Coronary artery (tissue), 2 donors: ENCODE measurements at regions not wholly inside any gene's neighbourhood (a gene's known extent, or its start where the extent isn't known, plus 50 kb on each side); places are given as distances from the start of the nearest gene placed in this dataset.

Experiments
- DNase-seq: peaks from one replicate; pipeline ENCODE4 v3.0.0-alpha.2; 2017; ENCODE audit warnings: low spot score
- H3K27ac ChIP-seq, 2 donors: fragments of 200-600 bp; sonication (generic); one replicate each; pipeline ENCODE4 v1.5.1; 2016 to 2019
- H3K4me3 ChIP-seq: fragments of 200-600 bp; sonication (generic); 2 replicates; pipeline ENCODE4 v1.5.1; 2016; ENCODE audit warnings: mild to moderate bottlenecking, moderate library complexity
- CTCF ChIP-seq: fragments of 200-600 bp; sonication (generic); IDR thresholded peaks from one replicate; pipeline ENCODE4 v1.5.1; 2019; ENCODE audit warnings: antibody characterized with exemption

- no peak for DNase-seq
Measured at GRCh38 chr4:81896936-81897335, 425.2 kb upstream of the RASGEF1B start.

GRCh38 chr4:81891005-81891996 is 419.6 kb upstream of the RASGEF1B start:
- Histone ChIP-seq H3K4me3 (no peak overlapping the region), H3K27ac (no peak overlapping the region)
- no peak for DNase-seq
- no peak for TF ChIP-seq CTCF

More at GRCh38 chr4:81896936-81897335, 425.2 kb upstream of the RASGEF1B start:
- Histone ChIP-seq H3K27ac (no peak overlapping the region), H3K4me3 (no peak overlapping the region)
- TF ChIP-seq CTCF = no peak

GRCh38 chr4:81884986-81885385 is 413.3 kb upstream of the RASGEF1B start:
- DNase-seq = no peak
- no peak overlapping the region for H3K27ac ChIP-seq
- H3K4me3 ChIP-seq = no peak overlapping the region
- no peak for TF ChIP-seq CTCF

GRCh38 chr4:81883530-81884450 is 412.1 kb upstream of the RASGEF1B start:
- DNase-seq = no peak
- Histone ChIP-seq H3K27ac (no peak overlapping the region), H3K4me3 (no peak overlapping the region)
- TF ChIP-seq CTCF = no peak

- DNase-seq = no peak
- H3K27ac ChIP-seq = no peak overlapping the region
- no peak for TF ChIP-seq CTCF
- H3K4me3 ChIP-seq = no peak overlapping the region
Measured at GRCh38 chr4:81883004-81883403, 411.3 kb upstream of the RASGEF1B start.

- no peak for DNase-seq
- no peak overlapping the region for H3K4me3 ChIP-seq
- no peak overlapping the region for H3K27ac ChIP-seq
- no peak for TF ChIP-seq CTCF
Measured at GRCh38 chr4:81881855-81882621, 410.3 kb upstream of the RASGEF1B start.
